BJ (cell line): ENCODE measurements at regions not wholly inside any gene's neighbourhood (a gene's known extent, or its start where the extent isn't known, plus 50 kb on each side); places are given as distances from the start of the nearest gene placed in this dataset.

Experiments
- CTCF ChIA-PET: fragments of 350-600 bp; formaldehyde crosslinking; extraction: SDS; loops from one replicate; lab custom pipeline; 2021; ENCODE audit warnings: antibody characterized with exemption, inconsistent platforms; lab: Yijun Ruan, JAX
- POLR2A ChIA-PET: fragments of 300-600 bp; sonication (Branson Sonifier 250); formaldehyde crosslinking; extraction: SDS; loops from one replicate; lab custom pipeline; 2021; ENCODE audit warnings: antibody characterized with exemption; lab: Charles Lee
- DNase-seq: peaks from one replicate; pipeline ENCODE4 v3.0.0-alpha.2; 2011; ENCODE audit warnings: low read depth
- H3K27me3 ChIP-seq: 2 replicates; pipeline ENCODE4 v1.6.0; 2011; ENCODE audit warnings: low read length; ENCODE audit not compliant: control insufficient read depth, insufficient read depth
- H3K36me3 ChIP-seq: 2 replicates; pipeline ENCODE4 v1.5.1; 2011; ENCODE audit warnings: low read length; ENCODE audit not compliant: control insufficient read depth, insufficient read depth
- H3K4me3 ChIP-seq: 2 replicates; pipeline ENCODE4 v1.5.1; 2011; ENCODE audit warnings: low read depth, mild to moderate bottlenecking, control low read depth, low read length
- CTCF ChIP-seq: IDR thresholded peaks from 2 replicates; pipeline ENCODE4 v1.5.1; 2011; ENCODE audit warnings: low read depth, mild to moderate bottlenecking, control low read depth, inconsistent platforms, low read length, moderate library complexity; ENCODE audit not compliant: insufficient read depth

DNA sequence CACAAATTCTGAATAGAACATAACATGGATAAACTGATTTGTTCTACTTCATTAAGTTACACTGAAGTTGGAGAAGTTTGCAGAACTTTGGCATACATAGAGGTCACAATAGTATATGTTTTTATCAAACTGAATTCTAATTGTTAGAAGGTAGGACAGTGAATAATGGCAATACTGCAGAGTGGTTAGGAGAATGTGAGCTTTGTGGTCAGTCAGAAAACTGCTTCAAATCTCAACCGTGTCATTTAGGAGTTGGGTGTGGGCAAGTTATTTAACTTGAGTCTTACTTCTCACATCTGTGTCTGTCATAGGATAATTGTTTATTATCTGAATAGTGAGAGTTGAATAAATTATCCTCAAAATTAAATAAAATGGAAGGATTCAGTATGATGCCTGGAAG is 374.6 kb upstream of the SYT1 start:
- DNase-seq, result no peak
- CTCF ChIA-PET, result no interaction called here
- Histone ChIP-seq H3K27me3 (no peaks in the 10 kb centered on the region), H3K36me3 (no peaks in the 10 kb centered on the region), H3K4me3 (no peak overlapping the region)
- TF ChIP-seq CTCF, result no peak
- POLR2A ChIA-PET, result no interaction called here

GRCh38 chr12:78490861-78491260 is 373.7 kb upstream of the SYT1 start:
- Histone ChIP-seq H3K4me3 (no peak overlapping the region), H3K36me3 (no peaks in the 10 kb centered on the region), H3K27me3 (no peaks in the 10 kb centered on the region)
- TF ChIP-seq CTCF, result no peak
- POLR2A ChIA-PET, result no interaction called here
- DNase-seq, result peak; percentile 56
- CTCF ChIA-PET, result no interaction called here

GRCh38 chr12:78494911-78495310 is 369.7 kb upstream of the SYT1 start:
- Histone ChIP-seq H3K27me3 (no peaks in the 10 kb centered on the region), H3K36me3 (no peaks in the 10 kb centered on the region), H3K4me3 (no peak overlapping the region)
- POLR2A ChIA-PET, result no interaction called here
- CTCF ChIA-PET, result interaction anchor here (0.7 kb wide), 1 partner anchor 9 kb away, joined by 4 read pairs; no protein-coding TSS in a partner anchor
- peak; percentile 28 for DNase-seq
- TF ChIP-seq CTCF, result no peak

GRCh38 chr12:78501825-78502224 is 362.7 kb upstream of the SYT1 start:
- TF ChIP-seq CTCF, result no peak
- Histone ChIP-seq H3K36me3 (no peaks in the 10 kb centered on the region), H3K27me3 (no peaks in the 10 kb centered on the region), H3K4me3 (no peak overlapping the region)
- ChIA-PET POLR2A (no interaction called here), CTCF (interaction anchor here (1.0 kb wide), 1 partner anchor 9 kb away, joined by 3 read pairs; no protein-coding TSS in a partner anchor)
- DNase-seq, result no peak

GRCh38 chr12:78519422-78519821 is 345.2 kb upstream of the SYT1 start:
- no peaks in the 10 kb centered on the region for H3K27me3 ChIP-seq
- TF ChIP-seq CTCF, result no peak
- DNase-seq, result no peak
- ChIA-PET POLR2A (no interaction called here), CTCF (interaction anchor here (1.2 kb wide), 1 partner anchor 26 kb away, joined by 4 read pairs; no protein-coding TSS in a partner anchor)
- no peaks in the 10 kb centered on the region for H3K36me3 ChIP-seq
- no peak overlapping the region for H3K4me3 ChIP-seq
